AG10803 (cell line): ENCODE measurements at regions not wholly inside any gene's neighbourhood (a gene's known extent, or its start where the extent isn't known, plus 50 kb on each side); places are given as distances from the start of the nearest gene placed in this dataset.
"Not testable (repeated sequence)": the region's sequence is repeated elsewhere in the genome, so short reads cannot be mapped to it uniquely, and the experiment has no call there.

ENCODE experiments used
- DNase-seq: peaks from one replicate; pipeline ENCODE4 v3.0.0; 2010; ENCODE audit warnings: low read depth
- H3K4me3 ChIP-seq: 2 replicates; pipeline ENCODE4 v1.5.1; 2011; ENCODE audit warnings: mild to moderate bottlenecking, low read length, control low read depth
- TF ChIP-seq, protein P1 (sequence below): conservative IDR thresholded peaks from 2 replicates; pipeline ENCODE4 v1.5.1; 2011; ENCODE audit warnings: mild to moderate bottlenecking, low read length, control low read depth, inconsistent platforms

DNA sequence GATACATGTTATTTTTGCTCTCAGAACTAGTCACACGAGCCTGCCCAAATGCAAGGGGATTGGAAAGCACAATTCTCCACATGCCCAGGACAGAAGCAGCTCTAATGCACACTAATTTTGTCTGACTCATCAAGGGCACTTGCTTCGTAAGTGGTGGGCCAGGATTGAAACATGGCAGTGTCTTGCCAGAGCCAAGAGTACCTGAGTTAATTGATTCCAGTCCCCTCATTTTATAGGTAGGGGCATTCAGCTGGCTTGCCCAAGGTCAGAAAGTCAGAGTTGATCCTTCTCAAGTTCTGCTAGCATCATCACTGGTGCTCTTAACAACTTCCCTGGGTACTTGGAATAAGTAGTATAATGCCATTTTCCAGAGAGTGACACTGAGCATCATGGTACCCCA, 356.1 kb downstream of the ZNF326 start:
- TF ChIP-seq, protein P1, sequence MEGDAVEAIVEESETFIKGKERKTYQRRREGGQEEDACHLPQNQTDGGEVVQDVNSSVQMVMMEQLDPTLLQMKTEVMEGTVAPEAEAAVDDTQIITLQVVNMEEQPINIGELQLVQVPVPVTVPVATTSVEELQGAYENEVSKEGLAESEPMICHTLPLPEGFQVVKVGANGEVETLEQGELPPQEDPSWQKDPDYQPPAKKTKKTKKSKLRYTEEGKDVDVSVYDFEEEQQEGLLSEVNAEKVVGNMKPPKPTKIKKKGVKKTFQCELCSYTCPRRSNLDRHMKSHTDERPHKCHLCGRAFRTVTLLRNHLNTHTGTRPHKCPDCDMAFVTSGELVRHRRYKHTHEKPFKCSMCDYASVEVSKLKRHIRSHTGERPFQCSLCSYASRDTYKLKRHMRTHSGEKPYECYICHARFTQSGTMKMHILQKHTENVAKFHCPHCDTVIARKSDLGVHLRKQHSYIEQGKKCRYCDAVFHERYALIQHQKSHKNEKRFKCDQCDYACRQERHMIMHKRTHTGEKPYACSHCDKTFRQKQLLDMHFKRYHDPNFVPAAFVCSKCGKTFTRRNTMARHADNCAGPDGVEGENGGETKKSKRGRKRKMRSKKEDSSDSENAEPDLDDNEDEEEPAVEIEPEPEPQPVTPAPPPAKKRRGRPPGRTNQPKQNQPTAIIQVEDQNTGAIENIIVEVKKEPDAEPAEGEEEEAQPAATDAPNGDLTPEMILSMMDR: no peak
- DNase-seq: no peak
- H3K4me3 ChIP-seq: no peak overlapping the region

DNA sequence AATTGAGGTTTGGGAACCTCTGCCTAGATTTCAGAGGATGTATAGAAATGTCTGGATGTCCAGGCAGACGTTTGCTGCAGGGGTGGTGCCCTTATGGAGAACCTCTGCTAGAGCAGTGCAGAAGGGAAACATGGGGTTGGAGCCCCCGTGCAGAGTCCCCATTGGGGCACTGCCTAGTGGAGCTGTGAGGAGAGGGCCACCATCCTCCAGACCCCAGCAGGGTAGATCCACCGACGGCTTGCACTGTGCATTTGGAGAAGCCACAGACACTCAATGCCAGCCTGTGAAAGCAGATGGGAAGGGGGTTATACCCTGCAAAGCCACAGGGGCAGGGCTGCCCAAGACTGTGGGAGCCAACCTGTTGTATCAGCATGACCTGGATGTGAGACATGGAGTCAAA, 354.6 kb downstream of the ZNF326 start:
- TF ChIP-seq, protein P1: no peak
- DNase-seq: no peak
- H3K4me3 ChIP-seq: no peak overlapping the region

DNA sequence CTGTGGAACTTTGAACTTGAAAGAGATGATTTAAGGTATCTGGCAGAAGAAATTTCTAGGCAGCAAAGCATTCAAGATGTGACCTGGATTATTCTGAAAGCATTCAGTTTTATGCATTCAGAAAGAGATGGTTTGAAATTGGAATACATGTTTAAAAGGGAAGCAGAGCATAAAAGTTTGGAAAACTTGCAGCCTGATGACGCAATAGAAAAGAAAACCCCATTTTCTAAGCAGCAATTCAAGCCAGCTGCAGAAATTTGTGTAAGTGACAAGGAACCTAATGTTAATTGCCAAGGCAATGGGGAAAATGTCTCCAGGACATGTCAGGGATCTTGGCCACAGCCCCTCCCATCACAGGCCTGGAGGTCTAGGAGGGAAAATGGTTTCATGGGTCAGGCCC, 354.0 kb downstream of the ZNF326 start:
- no peak for DNase-seq
- no peak overlapping the region for H3K4me3 ChIP-seq
- TF ChIP-seq, protein P1: no peak

DNA sequence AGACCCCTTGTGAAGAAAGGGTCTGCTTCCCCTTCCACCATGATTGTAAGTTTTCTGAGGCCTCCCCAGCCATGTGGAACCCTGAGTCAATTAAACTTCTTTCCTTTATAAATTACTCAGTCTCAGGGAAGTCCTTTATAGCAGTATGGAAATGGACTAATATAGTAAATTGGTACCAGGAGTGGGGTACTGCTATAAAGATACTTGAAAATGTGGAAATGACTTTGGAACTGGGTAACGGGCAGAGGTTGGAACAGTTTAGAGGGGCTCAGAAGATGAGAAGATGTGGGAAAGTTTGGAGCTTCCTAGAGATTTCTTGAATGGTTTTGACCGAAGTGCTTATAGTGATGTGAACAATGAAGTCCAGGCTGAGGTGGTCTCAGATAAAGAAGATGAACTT, 353.5 kb downstream of the ZNF326 start:
- not testable (repeated sequence) for DNase-seq

DNA sequence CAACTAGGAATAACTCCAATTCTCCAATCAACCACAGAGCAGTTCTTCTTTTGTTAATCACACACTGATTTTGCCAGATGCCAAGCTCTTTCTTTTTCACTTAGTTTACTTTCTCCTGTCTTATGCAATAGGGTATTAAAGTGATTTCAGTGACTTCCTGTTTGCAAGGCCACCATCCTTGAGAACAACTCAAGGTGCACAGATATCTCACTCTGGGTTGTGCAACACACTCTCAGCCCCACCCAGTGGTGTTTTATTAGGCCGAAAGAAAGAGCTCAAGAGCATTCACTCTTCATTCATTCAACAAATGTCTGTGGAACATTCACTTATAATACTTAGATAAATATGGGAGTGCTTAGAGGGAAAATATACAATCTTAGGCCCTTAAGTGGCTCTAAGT, 352.5 kb downstream of the ZNF326 start:
- no peak overlapping the region for H3K4me3 ChIP-seq
- DNase-seq: no peak
- TF ChIP-seq, protein P1: no peak

More for the DNA sequence above, 353.5 kb downstream of the ZNF326 start:
- not testable (repeated sequence) for H3K4me3 ChIP-seq

DNA sequence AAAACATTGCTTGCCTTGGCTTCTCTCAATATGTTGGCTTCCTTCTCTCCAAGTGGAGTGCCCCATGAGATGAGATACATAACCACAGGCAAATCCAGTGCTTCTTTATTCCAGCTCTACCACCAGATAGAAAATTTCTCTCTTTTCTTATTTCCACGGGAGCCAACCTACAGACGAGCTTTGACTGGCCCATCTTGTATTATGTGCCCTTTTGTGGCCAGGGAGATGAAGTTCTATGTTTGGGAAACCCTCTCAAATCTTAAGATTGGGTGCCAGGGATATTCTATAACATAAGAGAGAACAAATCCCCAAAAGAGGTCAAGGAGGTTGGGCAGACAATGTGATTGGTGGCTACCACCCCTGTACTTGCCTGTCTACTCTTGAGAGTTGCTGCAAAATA, 351.8 kb downstream of the ZNF326 start:
- TF ChIP-seq, protein P1: no peak
- DNase-seq: no peak
- H3K4me3 ChIP-seq: no peak overlapping the region

DNA sequence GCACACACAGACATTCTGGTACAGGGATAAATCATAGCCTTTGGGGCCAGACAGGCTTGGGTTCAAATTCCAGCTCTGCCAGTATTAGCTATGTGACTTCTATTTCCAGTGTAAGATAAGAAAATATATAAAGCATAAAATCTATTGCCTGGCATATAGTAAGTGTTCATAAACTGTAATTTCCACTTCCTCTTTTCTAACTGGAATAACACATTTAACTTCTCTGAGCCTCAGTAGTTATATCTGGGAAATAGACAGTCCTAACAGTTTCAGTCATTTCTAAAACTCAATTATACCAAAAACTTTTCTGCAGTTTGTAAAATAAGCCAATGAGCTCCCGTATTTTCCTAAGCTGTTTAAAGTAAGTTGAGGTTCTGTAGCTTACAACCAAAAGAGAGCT, 351.4 kb downstream of the ZNF326 start:
- H3K4me3 ChIP-seq: no peak overlapping the region
- DNase-seq: no peak
- TF ChIP-seq, protein P1: no peak
